ENCODE measurements at regions not wholly inside any gene's neighbourhood (a gene's known extent, or its start where the extent isn't known, plus 50 kb on each side); places are given as distances from the start of the nearest gene placed in this dataset.

- TF ChIP-seq CHD7 (IDR thresholded peaks at IDR 0.05; ENCODE audit: insufficient replicate concordance, low read length) (no peak), BCL11A (IDR thresholded peaks at IDR 0.05; ENCODE audit: low read depth in 2 of 2, low read length in 2 of 2) (no peak), TAF1 (IDR thresholded peaks at IDR 0.05; ENCODE audit: low read depth, low read length) (no peak), MAX (IDR thresholded peaks at IDR 0.05) (no peak), SP2 (IDR thresholded peaks at IDR 0.05; ENCODE audit: low read length) (no peak), SP4 (IDR thresholded peaks at IDR 0.05; ENCODE audit: low read length) (no peak)
Measured at GRCh38 chr19:31501427-31502195, 152.4 kb upstream of the TSHZ3 start (continued).
